Keratinocyte (primary cell): ENCODE measurements at regions not wholly inside any gene's neighbourhood (a gene's known extent, or its start where the extent isn't known, plus 50 kb on each side); places are given as distances from the start of the nearest gene placed in this dataset.

ENCODE experiments used
- DNase-seq: peaks from one replicate; pipeline ENCODE4 v3.0.0-alpha.2; 2011; ENCODE audit warnings: low read depth, missing footprints, low spot score
- FAIRE-seq: peaks from 2 replicates; lab custom pipeline; 2011; peaks lifted over from hg19 to GRCh38; lab: Jason Lieb, UNC
- H2AFZ ChIP-seq: 2 replicates; pipeline ENCODE4 v1.6.0; 2012; ENCODE audit warnings: low read length, control low read depth, inconsistent platforms; ENCODE audit not compliant: control insufficient read depth
- H3K27ac ChIP-seq: 2 replicates; pipeline ENCODE4 v1.5.1; 2011; ENCODE audit warnings: low read length; ENCODE audit not compliant: control insufficient read depth, insufficient read depth
- H3K27me3 ChIP-seq: 3 replicates; pipeline ENCODE4 v1.6.0; 2011; ENCODE audit warnings: low read length; ENCODE audit not compliant: control insufficient read depth, insufficient read depth; ENCODE audit errors: extremely low read depth
- H3K36me3 ChIP-seq, 2 experiments: 2 replicates in 1 of 2; 3 replicates in 1 of 2; pipeline ENCODE4 v1.5.1; 2011; ENCODE audit warnings: low read length in 2 of 2, mild to moderate bottlenecking in 1 of 2; ENCODE audit not compliant: control insufficient read depth in 2 of 2, insufficient read depth in 2 of 2; ENCODE audit errors: extremely low read depth in 1 of 2
- H3K4me1 ChIP-seq: 3 replicates; pipeline ENCODE4 v1.5.1; 2011; ENCODE audit warnings: low read length; ENCODE audit not compliant: control insufficient read depth, insufficient read depth; ENCODE audit errors: extremely low read depth
- H3K4me2 ChIP-seq: 3 replicates; pipeline ENCODE4 v1.6.0; 2011; ENCODE audit warnings: low read depth, low read length; ENCODE audit not compliant: control insufficient read depth, insufficient read depth; ENCODE audit errors: extremely low read depth
- H3K4me3 ChIP-seq, 3 experiments: fragments of 200-600 bp in 1 of 3; sonication (generic) in 1 of 3; 2 replicates in 2 of 3; 3 replicates in 1 of 3; pipeline ENCODE4 v1.5.1; 2011 to 2016; ENCODE audit warnings: low read length in 3 of 3, mild to moderate bottlenecking in 3 of 3, control low read depth in 2 of 3, inconsistent platforms in 1 of 3, low read depth in 1 of 3, mixed read lengths in 1 of 3, mixed run types in 1 of 3, moderate library complexity in 1 of 3; ENCODE audit not compliant: control insufficient read depth in 2 of 3, insufficient read depth in 2 of 3; ENCODE audit errors: extremely low read depth in 1 of 3
- H3K79me2 ChIP-seq: 2 replicates; pipeline ENCODE4 v1.6.0; 2012; ENCODE audit warnings: low read length; ENCODE audit not compliant: control insufficient read depth, insufficient read depth
- H3K9ac ChIP-seq: 3 replicates; pipeline ENCODE4 v1.6.0; 2011; ENCODE audit warnings: low read length; ENCODE audit not compliant: control insufficient read depth, insufficient read depth; ENCODE audit errors: extremely low read depth
- H3K9me1 ChIP-seq: 3 replicates; pipeline ENCODE4 v1.6.0; 2011; ENCODE audit warnings: low read length; ENCODE audit not compliant: control insufficient read depth, insufficient read depth; ENCODE audit errors: extremely low read depth
- H3K9me3 ChIP-seq: 2 replicates; pipeline ENCODE4 v1.5.1; 2012; ENCODE audit warnings: low read depth, low read length; ENCODE audit not compliant: control insufficient read depth
- H4K20me1 ChIP-seq: 3 replicates; pipeline ENCODE4 v1.6.0; 2011; ENCODE audit warnings: low read length; ENCODE audit not compliant: control insufficient read depth, insufficient read depth; ENCODE audit errors: extremely low read depth
- EZH2 ChIP-seq: IDR thresholded peaks from one replicate; pipeline ENCODE4 v1.6.1; 2012; ENCODE audit warnings: inconsistent platforms, mild to moderate bottlenecking, low read length, moderate library complexity
- dilution Hi-C: fragments of 300-500 bp; cut with MboI; formaldehyde crosslinking; loops from one replicate; pipeline ENCODE4 v1.7.0; 2020; ENCODE audit warnings: low sequenced_read_pairs; ENCODE audit not compliant: extremely low pct_ligation_motif_present
- TF ChIP-seq, protein P1 (sequence below), 3 experiments: IDR thresholded peaks in 1 of 3; conservative IDR thresholded peaks in 1 of 3; optimal IDR thresholded peaks in 1 of 3; 2 replicates in 2 of 3; 3 replicates in 1 of 3; pipeline versions ENCODE3 to v1.5.1; 2011; ENCODE audit warnings: low read length in 3 of 3, mild to moderate bottlenecking in 3 of 3, moderate library complexity in 2 of 3, control low read depth in 1 of 3, inconsistent platforms in 1 of 3; ENCODE audit not compliant: insufficient read depth in 2 of 3; ENCODE audit errors: extremely low read depth in 1 of 3

DNA sequence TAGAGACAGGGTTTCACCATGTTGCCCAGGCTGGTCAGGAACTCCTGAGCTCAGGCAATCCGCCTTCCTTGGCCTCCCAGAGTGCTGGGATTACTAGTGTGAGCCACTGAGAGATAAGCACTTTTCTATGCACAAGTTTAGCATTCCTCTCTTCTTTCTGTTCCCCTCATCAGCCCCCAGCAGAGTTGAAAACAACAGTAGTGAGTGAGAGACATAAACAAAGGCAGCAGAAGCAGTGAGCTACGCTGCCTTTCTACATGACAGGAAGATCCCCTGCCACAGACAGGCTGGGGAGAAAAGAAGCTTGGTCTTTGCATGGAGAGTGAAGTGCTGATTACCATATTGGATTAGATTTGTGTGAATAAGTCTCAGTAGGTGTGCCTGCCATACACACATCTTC lies 392.0 kb upstream of the KIRREL3 start:
- H3K4me3 ChIP-seq = no peak overlapping the region
- no peaks in the 10 kb centered on the region for H4K20me1 ChIP-seq
- FAIRE-seq (no peak), DNase-seq (no peak)
- no peaks in the 10 kb centered on the region for H3K4me1 ChIP-seq
- no peak overlapping the region for H3K27ac ChIP-seq
- TF ChIP-seq, protein P1, sequence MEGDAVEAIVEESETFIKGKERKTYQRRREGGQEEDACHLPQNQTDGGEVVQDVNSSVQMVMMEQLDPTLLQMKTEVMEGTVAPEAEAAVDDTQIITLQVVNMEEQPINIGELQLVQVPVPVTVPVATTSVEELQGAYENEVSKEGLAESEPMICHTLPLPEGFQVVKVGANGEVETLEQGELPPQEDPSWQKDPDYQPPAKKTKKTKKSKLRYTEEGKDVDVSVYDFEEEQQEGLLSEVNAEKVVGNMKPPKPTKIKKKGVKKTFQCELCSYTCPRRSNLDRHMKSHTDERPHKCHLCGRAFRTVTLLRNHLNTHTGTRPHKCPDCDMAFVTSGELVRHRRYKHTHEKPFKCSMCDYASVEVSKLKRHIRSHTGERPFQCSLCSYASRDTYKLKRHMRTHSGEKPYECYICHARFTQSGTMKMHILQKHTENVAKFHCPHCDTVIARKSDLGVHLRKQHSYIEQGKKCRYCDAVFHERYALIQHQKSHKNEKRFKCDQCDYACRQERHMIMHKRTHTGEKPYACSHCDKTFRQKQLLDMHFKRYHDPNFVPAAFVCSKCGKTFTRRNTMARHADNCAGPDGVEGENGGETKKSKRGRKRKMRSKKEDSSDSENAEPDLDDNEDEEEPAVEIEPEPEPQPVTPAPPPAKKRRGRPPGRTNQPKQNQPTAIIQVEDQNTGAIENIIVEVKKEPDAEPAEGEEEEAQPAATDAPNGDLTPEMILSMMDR (optimal IDR thresholded peaks at IDR 0.05 in 1 of 3, IDR thresholded peaks at IDR 0.05 in 1 of 3, conservative IDR thresholded peaks at IDR 0.05 in 1 of 3; ENCODE audit: extremely low read depth in 1 of 3, insufficient read depth in 2 of 3, low read length in 3 of 3) = no peak
- TF ChIP-seq EZH2 = no peak
- H3K9me1 ChIP-seq = no peaks in the 10 kb centered on the region
- H3K4me2 ChIP-seq = no peak overlapping the region
- dilution Hi-C loops = no loop called here
- H2AFZ ChIP-seq = no peak overlapping the region
- H3K27me3 ChIP-seq = no peaks in the 10 kb centered on the region
- no peaks in the 10 kb centered on the region for H3K36me3 ChIP-seq
- H3K9me3 ChIP-seq = no peaks in the 10 kb centered on the region
- no peaks in the 10 kb centered on the region for H3K79me2 ChIP-seq
- no peak overlapping the region for H3K9ac ChIP-seq

GRCh38 chr11:127390465-127390864 lies 389.9 kb upstream of the KIRREL3 start:
- H3K27ac ChIP-seq = no peak overlapping the region
- H2AFZ ChIP-seq = no peak overlapping the region
- no peaks in the 10 kb centered on the region for H3K9me1 ChIP-seq
- DNase-seq (no peak), FAIRE-seq (no peak)
- no peaks in the 10 kb centered on the region for H3K9me3 ChIP-seq
- H3K79me2 ChIP-seq = no peaks in the 10 kb centered on the region
- TF ChIP-seq, protein P1 (optimal IDR thresholded peaks at IDR 0.05 in 1 of 3, IDR thresholded peaks at IDR 0.05 in 1 of 3, conservative IDR thresholded peaks at IDR 0.05 in 1 of 3; ENCODE audit: extremely low read depth in 1 of 3, insufficient read depth in 2 of 3, low read length in 3 of 3) = no peak
- TF ChIP-seq EZH2 = no peak
- dilution Hi-C loops = no loop called here
- no peaks in the 10 kb centered on the region for H3K4me1 ChIP-seq
- H3K4me2 ChIP-seq = no peak overlapping the region
- H4K20me1 ChIP-seq = no peaks in the 10 kb centered on the region
- no peaks in the 10 kb centered on the region for H3K27me3 ChIP-seq
- no peak overlapping the region for H3K9ac ChIP-seq
- H3K36me3 ChIP-seq = no peaks in the 10 kb centered on the region
- H3K4me3 ChIP-seq = no peak overlapping the region
